ENCODE measurements at regions not wholly inside any gene's neighbourhood (a gene's known extent, or its start where the extent isn't known, plus 50 kb on each side); places are given as distances from the start of the nearest gene placed in this dataset.
"Not testable (repeated sequence)": the region's sequence is repeated elsewhere in the genome, so short reads cannot be mapped to it uniquely, and the experiment has no call there.

DNA sequence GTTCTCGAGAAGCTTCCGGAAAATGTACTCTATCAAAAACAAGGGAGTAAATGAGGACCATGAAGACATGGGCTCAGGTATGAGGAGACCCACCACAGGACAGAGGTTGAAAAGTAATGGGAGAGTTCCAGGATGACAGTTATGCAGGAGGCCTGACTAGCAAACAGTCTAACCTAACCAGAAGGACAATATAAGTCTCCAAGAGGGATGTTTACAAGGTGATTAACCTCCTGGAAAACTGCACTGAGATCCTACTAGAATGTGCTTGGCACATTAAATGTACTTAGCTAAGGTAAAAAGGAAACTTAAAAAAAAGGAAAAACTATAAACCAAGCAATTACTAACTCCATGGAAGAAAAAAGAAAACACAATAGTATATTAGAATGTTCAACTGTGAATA, 258.3 kb downstream of the KLF5 start:
- no peak for DNase-seq

DNA sequence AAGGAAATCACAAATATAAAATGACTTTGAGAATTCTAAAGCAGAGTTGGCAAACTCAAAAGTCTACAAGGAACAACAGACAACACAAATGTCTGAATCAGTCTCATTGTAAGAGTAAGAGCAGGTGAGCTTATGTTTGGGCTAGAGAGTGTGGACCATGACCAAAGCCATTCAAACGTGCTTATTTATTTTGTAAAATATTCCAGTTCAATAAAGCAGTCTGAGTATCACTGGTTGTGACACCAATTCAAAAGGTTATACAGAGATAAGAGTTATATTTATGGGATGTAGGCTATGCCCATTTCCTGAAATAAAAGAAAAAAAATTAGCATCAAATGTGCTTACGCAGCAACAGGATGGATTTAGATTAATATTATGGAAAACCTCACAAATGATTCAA, 251.6 kb downstream of the KLF5 start:
- no peak for DNase-seq

GRCh38 chr13:73307481-73307880, 248.7 kb downstream of the KLF5 start:
- no peak for DNase-seq

DNA sequence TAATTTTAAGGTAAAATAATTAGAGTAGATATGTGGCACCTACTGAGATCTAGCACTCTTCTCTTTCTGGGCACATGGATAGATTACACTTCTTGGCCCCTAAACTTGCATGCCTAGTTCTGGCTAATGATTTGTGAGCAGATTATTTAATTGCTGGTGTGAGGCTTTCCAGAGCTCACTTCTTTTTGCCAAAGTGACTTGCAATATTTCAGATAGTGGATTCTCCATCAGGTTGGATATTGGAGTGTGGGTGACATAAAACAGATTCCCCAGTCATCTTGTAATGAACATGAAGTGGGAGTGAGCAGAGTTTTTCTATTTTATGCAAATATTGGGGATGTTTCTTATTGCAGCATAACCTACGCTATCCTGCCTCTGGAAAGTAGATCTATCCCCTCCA, 247.9 kb downstream of the KLF5 start:
- no peak for DNase-seq

GRCh38 chr13:73304442-73304841, 245.6 kb downstream of the KLF5 start:
- no peak for DNase-seq

DNA sequence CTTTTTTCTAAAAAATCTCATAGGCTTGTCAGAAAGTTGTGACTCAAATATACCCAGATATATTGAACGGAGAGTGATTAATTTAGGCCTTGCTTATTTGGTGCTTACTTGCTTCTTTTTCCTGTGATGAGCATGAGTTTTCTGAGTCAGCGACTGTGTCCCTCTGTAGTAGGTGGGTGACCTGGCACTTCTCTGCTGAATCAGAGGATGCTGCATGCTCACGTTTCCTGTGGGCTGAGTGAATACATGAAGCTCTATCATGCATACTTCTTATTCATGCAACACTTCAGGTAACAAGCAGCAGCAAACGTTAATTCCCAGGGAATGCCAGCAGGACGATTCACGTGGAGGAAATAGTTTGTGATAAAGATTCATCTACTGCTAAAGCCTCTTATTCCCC, 245.0 kb downstream of the KLF5 start:
- no peak for DNase-seq

- DNase-seq: not testable (repeated sequence)
These were observed 242.8 kb downstream of the KLF5 start for GRCh38 chr13:73301622-73302021.

DNA sequence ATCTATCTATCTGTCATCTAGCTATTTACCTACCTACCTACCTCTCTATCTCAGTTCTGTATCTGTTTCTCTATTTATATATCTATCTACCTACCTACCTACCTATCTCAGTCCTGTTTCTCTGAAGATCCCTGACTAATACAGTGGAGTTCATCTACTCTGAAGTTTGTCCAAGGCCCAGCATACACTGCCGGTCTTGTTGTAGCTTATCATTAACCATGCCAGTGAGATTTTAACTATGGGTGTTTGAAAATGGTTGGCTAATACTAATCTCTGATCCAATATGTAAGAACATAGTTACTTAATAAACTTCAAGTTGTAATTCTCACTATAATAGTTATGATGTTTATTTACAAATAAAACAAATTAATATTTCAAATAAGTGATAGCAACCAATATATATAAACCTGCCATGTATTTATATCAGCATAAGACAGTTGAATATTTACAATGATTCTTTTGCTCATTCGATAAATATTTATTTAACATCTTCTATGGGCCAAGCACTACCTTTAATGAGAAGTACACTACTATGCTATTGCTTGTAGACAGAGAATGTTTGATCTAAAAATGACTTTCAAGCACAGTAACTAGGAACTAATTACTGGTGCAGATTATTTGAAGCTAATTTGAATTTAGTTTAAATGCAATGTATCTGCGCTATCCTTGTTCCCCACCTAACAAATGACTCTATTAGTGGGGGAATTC, 242.1 kb downstream of the KLF5 start:
- no peak for DNase-seq

GRCh38 chr13:73299787-73300186, 241.0 kb downstream of the KLF5 start:
- DNase-seq: no peak

DNA sequence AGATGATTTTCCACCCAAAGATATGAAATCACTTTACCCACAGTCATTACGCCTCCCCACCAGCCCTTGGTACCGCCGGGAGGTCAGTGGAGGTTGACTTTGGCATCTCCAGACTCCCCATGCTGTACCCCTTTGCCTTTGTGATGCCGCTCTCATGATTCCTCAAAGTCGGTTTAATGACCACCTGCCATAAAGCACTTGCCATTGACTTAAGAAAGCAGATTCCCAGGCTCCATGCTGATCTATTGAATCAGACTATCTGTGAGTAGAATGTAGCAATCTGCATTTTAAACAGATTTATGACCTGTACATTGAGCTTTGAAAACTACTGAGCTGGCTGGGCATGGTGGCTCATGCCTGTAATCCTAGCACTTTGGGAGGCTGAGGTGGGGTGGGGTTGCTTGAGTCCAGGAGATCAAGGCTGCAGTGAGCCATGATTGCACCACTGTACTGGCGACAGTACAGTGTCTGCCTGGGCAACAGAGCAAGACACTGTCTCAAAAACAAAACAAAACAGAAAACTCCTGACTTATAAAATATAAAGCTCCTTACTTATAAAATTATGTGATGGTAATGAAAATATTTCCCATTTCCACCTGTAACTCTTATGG, 235.2 kb downstream of the KLF5 start:
- no peak for DNase-seq

- no peak for DNase-seq
These were observed 233.3 kb downstream of the KLF5 start for GRCh38 chr13:73292127-73292526.

DNA sequence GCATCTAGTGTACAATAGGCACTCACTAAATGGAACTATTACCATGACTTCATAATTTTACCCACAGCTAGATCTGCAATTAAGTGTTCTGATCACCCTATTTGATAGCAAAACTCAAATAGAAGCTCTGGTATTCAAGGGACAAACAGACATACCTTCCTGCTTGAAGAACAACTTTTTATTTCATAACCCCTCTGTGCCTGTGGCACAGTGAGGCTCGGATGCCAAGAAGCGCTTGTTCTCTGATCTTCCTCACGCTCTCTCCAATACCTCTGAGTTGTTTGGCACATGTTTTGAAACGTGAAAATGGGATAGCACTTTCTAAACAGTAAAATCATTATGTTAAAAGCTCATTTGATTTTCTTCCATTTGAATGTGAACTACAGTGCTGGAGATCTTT, 232.0 kb downstream of the KLF5 start:
- no peak for DNase-seq

DNA sequence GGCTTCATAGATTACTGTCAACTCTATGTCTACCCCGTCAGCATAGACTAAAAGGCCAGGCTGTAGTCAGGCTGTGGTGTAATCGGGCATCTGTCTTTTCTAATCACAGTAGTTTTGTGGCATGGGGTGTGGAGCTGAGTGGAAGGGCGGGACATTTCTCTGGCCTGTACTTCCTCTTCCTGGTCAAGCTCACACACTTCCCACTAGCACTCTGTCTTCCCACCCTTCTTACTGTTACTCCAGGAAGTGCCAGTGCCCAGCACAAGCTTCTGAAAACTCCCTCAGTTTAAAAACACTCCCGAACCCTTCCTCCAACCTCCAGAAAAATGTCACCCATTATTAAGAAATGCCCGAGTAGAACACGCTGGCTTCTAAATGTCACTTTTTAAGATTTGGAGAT, 229.8 kb downstream of the KLF5 start:
- DNase-seq: no peak

- DNase-seq: no peak
These were observed 229.0 kb downstream of the KLF5 start for GRCh38 chr13:73287831-73288230.

- no peak for DNase-seq
These were observed 228.3 kb downstream of the KLF5 start for GRCh38 chr13:73286942-73287620.

GRCh38 chr13:73286177-73286576, 227.4 kb downstream of the KLF5 start:
- no peak for DNase-seq

GRCh38 chr13:73284081-73284874, 225.5 kb downstream of the KLF5 start:
- no peak for DNase-seq

- DNase-seq: no peak
These were observed 224.8 kb downstream of the KLF5 start for GRCh38 chr13:73283636-73284035.

GRCh38 chr13:73281746-73282145, 222.9 kb downstream of the KLF5 start:
- no peak for DNase-seq

- DNase-seq: no peak
These were observed 219.4 kb downstream of the KLF5 start for GRCh38 chr13:73278186-73278585.

DNA sequence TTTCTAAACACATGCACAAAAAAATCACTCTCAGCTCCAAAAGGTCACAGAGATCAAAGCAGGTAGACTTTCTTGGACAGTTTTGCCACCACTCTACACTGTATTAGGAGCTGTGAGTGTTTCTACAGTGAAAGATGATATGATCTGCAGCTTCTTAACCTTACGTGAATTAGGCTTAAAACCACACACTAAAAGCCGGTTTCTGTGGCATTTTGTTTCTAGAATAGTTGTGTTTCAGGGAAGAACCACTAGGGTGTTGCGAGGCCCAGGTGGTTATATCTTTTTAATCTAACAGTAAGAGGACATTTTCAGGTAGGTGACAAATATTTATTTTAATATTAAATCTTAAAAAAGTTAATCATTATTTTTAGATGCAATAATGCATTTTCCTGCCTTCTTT, 216.4 kb downstream of the KLF5 start:
- DNase-seq: no peak

DNA sequence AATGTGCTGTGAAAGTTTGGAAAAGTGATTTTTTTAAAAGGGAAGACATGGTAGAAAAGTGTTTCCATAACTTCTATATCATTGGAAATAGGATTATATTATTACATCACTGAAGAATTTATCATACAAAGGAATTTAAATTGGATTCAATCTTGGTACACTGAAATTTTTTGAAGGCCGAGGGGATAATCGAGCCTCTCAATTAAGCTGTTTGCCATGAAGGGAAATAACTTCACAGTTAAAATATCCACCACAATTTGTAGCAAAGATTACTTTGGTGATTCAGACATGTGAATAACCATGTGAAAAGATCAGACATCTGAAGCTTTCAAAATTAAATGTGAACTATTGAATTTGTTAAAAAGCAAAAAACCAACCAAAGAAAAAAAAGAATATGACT, 215.3 kb downstream of the KLF5 start:
- DNase-seq: no peak

GRCh38 chr13:73273745-73274144, 214.9 kb downstream of the KLF5 start:
- no peak for DNase-seq

DNA sequence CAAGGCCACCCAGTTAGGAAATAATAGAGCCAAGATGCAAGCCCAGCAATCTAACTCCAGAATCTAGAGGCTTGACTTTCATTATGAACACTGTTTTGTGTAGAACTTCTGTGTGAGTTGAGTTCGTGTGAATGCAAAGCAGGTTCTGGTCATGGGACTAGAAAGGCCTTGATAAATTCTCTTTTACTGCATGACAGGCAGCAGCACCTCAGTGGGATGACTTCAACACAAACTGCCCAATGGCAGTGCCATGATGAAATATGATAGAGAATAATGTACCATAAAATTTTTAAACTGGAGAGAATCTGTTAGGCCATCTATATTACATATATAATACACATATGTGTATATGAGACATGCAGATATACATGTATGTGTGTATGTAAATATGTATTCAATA, 214.5 kb downstream of the KLF5 start:
- no peak for DNase-seq
